H1 (cell line): ENCODE measurements at regions not wholly inside any gene's neighbourhood (a gene's known extent, or its start where the extent isn't known, plus 50 kb on each side); places are given as distances from the start of the nearest gene placed in this dataset.
A peak's percentile ranks its signal among the peaks of the same experiment; 100 is the strongest.

Experiments used
- CTCF ChIA-PET: fragments of 300-600 bp; sonication (Branson Sonifier 250); formaldehyde crosslinking; loops from one replicate; lab custom pipeline; 2021; ENCODE audit not compliant: partially characterized antibody; lab: Charles Lee
- POLR2A ChIA-PET: fragments of 300-600 bp; sonication (Branson Sonifier 250); formaldehyde crosslinking; loops from one replicate; lab custom pipeline; 2021; ENCODE audit warnings: inconsistent platforms; ENCODE audit not compliant: partially characterized antibody; lab: Charles Lee
- DNase-seq, 2 experiments: peaks; one replicate each; pipeline versions ENCODE4 v3.0.0 to v3.0.0-alpha.2; 2010 to 2022; ENCODE audit warnings: low spot score in 2 of 2, low read depth in 1 of 2, mixed read lengths in 1 of 2
- FAIRE-seq: peaks from 2 replicates; lab custom pipeline; 2011; peaks lifted over from hg19 to GRCh38; lab: Jason Lieb, UNC
- H2AFZ ChIP-seq: 2 replicates; pipeline ENCODE4 v1.8.1; 2012; ENCODE audit warnings: low read length, inconsistent platforms
- H2AK5ac ChIP-seq: 2 replicates; pipeline ENCODE4 v1.6.1; 2013; ENCODE audit warnings: low read depth, low read length
- H2BK120ac ChIP-seq: replicated peaks from 2 replicates; pipeline ENCODE3; 2013; ENCODE audit warnings: low read depth, low read length, inconsistent platforms
- H2BK12ac ChIP-seq: 2 replicates; pipeline ENCODE4 v1.6.1; 2013; ENCODE audit warnings: low read depth, low read length
- H2BK15ac ChIP-seq: 2 replicates; pipeline ENCODE4 v1.6.1; 2013; ENCODE audit warnings: low read length
- H2BK20ac ChIP-seq: 2 replicates; pipeline ENCODE4 v1.6.1; 2013; ENCODE audit warnings: low read length
- H2BK5ac ChIP-seq: 2 replicates; pipeline ENCODE4 v1.6.1; 2013; ENCODE audit warnings: low read depth, low read length
- H3K14ac ChIP-seq: 2 replicates; pipeline ENCODE4 v1.6.1; 2013; ENCODE audit warnings: inconsistent platforms; ENCODE audit not compliant: insufficient read length
- H3K18ac ChIP-seq: 2 replicates; pipeline ENCODE4 v1.6.1; 2013; ENCODE audit warnings: low read length; ENCODE audit errors: extremely low read depth
- H3K23ac ChIP-seq: 2 replicates; pipeline ENCODE4 v1.6.1; 2013; ENCODE audit warnings: inconsistent platforms; ENCODE audit not compliant: insufficient read length
- H3K23me2 ChIP-seq: 2 replicates; pipeline ENCODE4 v1.6.1; 2013; ENCODE audit warnings: low read depth, low read length
- H3K27ac ChIP-seq: 2 replicates; pipeline ENCODE4 v1.6.1; 2011; ENCODE audit warnings: low read depth, low read length, inconsistent platforms
- H3K27me3 ChIP-seq, 4 experiments: replicated peaks in 1 of 4; 1 replicate in 1 of 4; 2 replicates in 3 of 4; pipeline versions ENCODE4 v1.6.1 to v1.8.1; 2011 to 2013; ENCODE audit warnings: low read length in 3 of 4, mild to moderate bottlenecking in 3 of 4, inconsistent platforms in 2 of 4, mixed read lengths in 2 of 4, moderate library complexity in 1 of 4; ENCODE audit not compliant: control insufficient read depth in 3 of 4, insufficient read depth in 3 of 4; ENCODE audit errors: extremely low read depth in 1 of 4
- H3K36me3 ChIP-seq, 4 experiments: 2 replicates each; pipeline versions ENCODE4 v1.6.1 to v1.8.1; 2011 to 2013; ENCODE audit warnings: mild to moderate bottlenecking in 4 of 4, low read length in 3 of 4, moderate library complexity in 2 of 4, control low read depth in 1 of 4, inconsistent platforms in 1 of 4; ENCODE audit not compliant: insufficient read depth in 4 of 4, control insufficient read depth in 2 of 4
- H3K4ac ChIP-seq: replicated peaks from 2 replicates; pipeline ENCODE3; 2013; ENCODE audit warnings: low read length, low read depth, mixed read lengths, inconsistent platforms; ENCODE audit not compliant: insufficient read length
- H3K4me1 ChIP-seq, 4 experiments: replicated peaks in 1 of 4; 1 replicate in 1 of 4; 2 replicates in 3 of 4; pipeline versions ENCODE4 v1.6.1 to v1.8.1; 2011 to 2013; ENCODE audit warnings: low read length in 3 of 4, inconsistent platforms in 2 of 4, mixed read lengths in 1 of 4; ENCODE audit not compliant: insufficient read depth in 4 of 4, control insufficient read depth in 3 of 4
- H3K4me2 ChIP-seq, 2 experiments: 2 replicates each; pipeline versions ENCODE4 v1.6.1 to v1.8.1; 2011 to 2013; ENCODE audit warnings: low read depth in 2 of 2, low read length in 2 of 2, control low read depth in 1 of 2, inconsistent platforms in 1 of 2, mild to moderate bottlenecking in 1 of 2; ENCODE audit not compliant: insufficient read depth in 1 of 2
- H3K4me3 ChIP-seq, 4 experiments: fragments of 200-600, 300-600 bp in 1 of 4; sonication (generic), shearing (Covaris generic), sonication (Bioruptor Twin) in 1 of 4; 2 replicates each; pipeline versions ENCODE4 v1.5.1 to v1.8.1; 2011 to 2016; ENCODE audit warnings: low read length in 4 of 4, low read depth in 3 of 4, control low read depth in 2 of 4, inconsistent platforms in 2 of 4, mild to moderate bottlenecking in 2 of 4, mixed read lengths in 1 of 4, moderate library complexity in 1 of 4; ENCODE audit not compliant: insufficient read depth in 2 of 4; ENCODE audit errors: extremely low read depth in 1 of 4
- H3K56ac ChIP-seq: replicated peaks from 2 replicates; pipeline ENCODE3; 2013; ENCODE audit warnings: low read depth, mild to moderate bottlenecking, mixed read lengths, low read length, inconsistent platforms; ENCODE audit not compliant: insufficient read length
- H3K79me1 ChIP-seq: 2 replicates; pipeline ENCODE4 v1.6.1; 2013; ENCODE audit warnings: low read depth, low read length, control low read depth
- H3K79me2 ChIP-seq, 2 experiments: 2 replicates each; pipeline versions ENCODE4 v1.6.1 to v1.8.1; 2012 to 2013; ENCODE audit warnings: low read length in 2 of 2, mild to moderate bottlenecking in 2 of 2, inconsistent platforms in 1 of 2; ENCODE audit not compliant: insufficient read depth in 2 of 2, control insufficient read depth in 1 of 2
- H3K9ac ChIP-seq, 4 experiments: replicated peaks in 1 of 4; 1 replicate in 1 of 4; 2 replicates in 3 of 4; pipeline versions ENCODE4 v1.6.1 to v1.8.1; 2011 to 2013; ENCODE audit warnings: low read depth in 3 of 4, low read length in 3 of 4, control low read depth in 2 of 4, mild to moderate bottlenecking in 2 of 4, moderate library complexity in 2 of 4, inconsistent platforms in 1 of 4; ENCODE audit errors: extremely low read depth in 1 of 4
- H3K9me3 ChIP-seq, 2 experiments: 2 replicates each; pipeline versions ENCODE4 v1.6.1 to v1.8.1; 2012 to 2013; ENCODE audit warnings: mild to moderate bottlenecking in 2 of 2, moderate library complexity in 2 of 2, control low read depth in 1 of 2, inconsistent platforms in 1 of 2, low read depth in 1 of 2, low read length in 1 of 2, mixed read lengths in 1 of 2; ENCODE audit not compliant: insufficient read depth in 2 of 2
- H4K20me1 ChIP-seq, 2 experiments: replicated peaks in 1 of 2; 2 replicates each; pipeline versions ENCODE3 to v1.8.1; 2011 to 2013; ENCODE audit warnings: inconsistent platforms in 2 of 2, low read length in 2 of 2, mild to moderate bottlenecking in 1 of 2; ENCODE audit not compliant: insufficient read depth in 2 of 2, control insufficient read depth in 1 of 2
- H4K5ac ChIP-seq: 2 replicates; pipeline ENCODE4 v1.6.1; 2013; ENCODE audit warnings: low read length, low read depth, mixed read lengths, inconsistent platforms; ENCODE audit not compliant: insufficient read length
- H4K8ac ChIP-seq: 2 replicates; pipeline ENCODE4 v1.8.0; 2013; ENCODE audit warnings: mild to moderate bottlenecking, moderate library complexity, low read length, inconsistent platforms; ENCODE audit not compliant: insufficient read depth; ENCODE audit errors: extremely low read depth
- H4K91ac ChIP-seq: replicated peaks from 2 replicates; pipeline ENCODE3; 2013; ENCODE audit warnings: low read length, mixed read lengths, inconsistent platforms; ENCODE audit not compliant: insufficient read length
- ASH2L ChIP-seq: fragments of 200-600, 300-600 bp; sonication (generic); IDR thresholded peaks from one replicate; pipeline ENCODE4 v1.7.1; 2017; ENCODE audit warnings: low read length
- BACH1 ChIP-seq: IDR thresholded peaks from 2 replicates; pipeline ENCODE4 v1.6.1; 2012; ENCODE audit warnings: low read length, improper control_type of control experiment
- BRCA1 ChIP-seq: IDR thresholded peaks from 2 replicates; pipeline ENCODE4 v1.6.1; 2012; ENCODE audit warnings: low read depth, low read length, improper control_type of control experiment
- CBX5 ChIP-seq: fragments of 300-800, 300-1000 bp; sonication (generic); IDR thresholded peaks from 2 replicates; pipeline ENCODE4 v1.7.1; 2016; ENCODE audit warnings: antibody characterized with exemption, low read length, low read depth
- FOSL1 ChIP-seq: IDR thresholded peaks from 2 replicates; pipeline ENCODE4 v1.6.1; 2011; ENCODE audit warnings: mild to moderate bottlenecking, low read depth, low read length, moderate library complexity; ENCODE audit not compliant: insufficient read depth
- KDM5A ChIP-seq: fragments of 200-600 bp; IDR thresholded peaks from 2 replicates; pipeline ENCODE4 v1.7.1; 2012; ENCODE audit warnings: mild to moderate bottlenecking, low read length, inconsistent platforms, mixed read lengths
- MAFK ChIP-seq: IDR thresholded peaks from 2 replicates; pipeline ENCODE4 v1.6.1; 2012; ENCODE audit warnings: low read depth, mild to moderate bottlenecking, improper control_type of control experiment, low read length
- PHF8 ChIP-seq: fragments of 200-600 bp; sonication (generic); conservative IDR thresholded peaks from 2 replicates; pipeline ENCODE4 v1.7.1; 2012; ENCODE audit warnings: low read depth, mild to moderate bottlenecking, inconsistent platforms, low read length, moderate library complexity
- SAP30 ChIP-seq: fragments of 300-600 bp; sonication (generic); IDR thresholded peaks from 2 replicates; pipeline ENCODE4 v1.7.1; 2012; ENCODE audit warnings: low read length, moderate library complexity, mild to moderate bottlenecking, inconsistent platforms; ENCODE audit not compliant: insufficient read depth, insufficient replicate concordance
- SIRT6 ChIP-seq: IDR thresholded peaks from one replicate; pipeline ENCODE4 v1.7.1; 2012; ENCODE audit warnings: low read length, inconsistent platforms
- SP2 ChIP-seq: IDR thresholded peaks from 2 replicates; pipeline ENCODE4 v1.6.1; 2012; ENCODE audit warnings: mild to moderate bottlenecking, low read length, inconsistent platforms
- WGBS, 2 experiments: shearing (Covaris generic) in 1 of 2; methylation state at CpG; one replicate each; pipeline versions ENCODE4 v1.1.6 to v1.1.7; 2013 to 2015; ENCODE audit warnings: low lambda C conversion rate in 2 of 2, mixed read lengths in 2 of 2, inconsistent platforms in 1 of 2, low coverage in 1 of 2, missing lambda C conversion rate in 1 of 2; ENCODE audit not compliant: insufficient replicate concordance in 2 of 2, insufficient coverage in 1 of 2, insufficient read length in 1 of 2; ENCODE audit errors: extremely low coverage in 1 of 2, missing lambda C conversion rate in 1 of 2; 5-methylcytosine and 5-hydroxymethylcytosine counted together
- TF ChIP-seq, protein P1 (sequence below): IDR thresholded peaks from 2 replicates; pipeline ENCODE4 v1.6.1; 2012; ENCODE audit warnings: low read length, inconsistent platforms

DNA sequence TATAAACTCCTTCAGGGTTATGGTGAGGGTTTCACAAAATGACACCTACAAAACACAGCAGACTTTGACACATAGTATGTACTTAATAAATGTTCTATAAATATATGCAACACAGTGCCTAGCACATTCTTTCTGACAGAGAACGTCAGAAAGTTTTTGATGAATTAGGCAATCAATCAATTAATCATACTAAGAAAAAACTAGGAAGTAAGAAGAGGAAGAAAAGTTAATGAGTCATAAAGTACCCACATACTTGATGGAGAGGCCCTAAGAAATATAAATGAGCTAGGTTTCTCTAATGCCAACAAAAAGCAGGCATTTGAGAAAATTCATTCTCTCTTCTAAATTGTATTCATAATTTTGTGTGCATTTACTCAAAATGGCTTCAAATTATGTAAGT is 192.7 kb upstream of the VWC2 start:
- H3K27ac ChIP-seq = no peak overlapping the region
- no peak overlapping the region for H2BK120ac ChIP-seq
- DNase-seq (no peak), FAIRE-seq (no peak)
- H2BK15ac ChIP-seq = no peak overlapping the region
- H3K23ac ChIP-seq = no peak overlapping the region
- H3K36me3 ChIP-seq = no peaks in the 10 kb centered on the region
- H2AK5ac ChIP-seq = no peak overlapping the region
- no peaks in the 10 kb centered on the region for H4K20me1 ChIP-seq
- no peaks in the 10 kb centered on the region for H3K79me1 ChIP-seq
- H3K4me1 ChIP-seq = peaks cover 0 to 2% (median 0%) of the 10 kb centered on the region in 4 experiments; a peak in 1 of 7 replicates
- no peaks in the 10 kb centered on the region for H3K79me2 ChIP-seq
- no peak overlapping the region for H3K18ac ChIP-seq
- no peak overlapping the region for H3K14ac ChIP-seq
- H3K4ac ChIP-seq = no peak overlapping the region
- no peak overlapping the region for H2BK20ac ChIP-seq
- no peak overlapping the region for H3K9ac ChIP-seq
- H4K5ac ChIP-seq = no peak overlapping the region
- H4K91ac ChIP-seq = no peak overlapping the region
- CTCF ChIA-PET = interaction anchor here (0.9 kb wide), 1 partner anchor 271 kb away, joined by 3 read pairs; no protein-coding TSS in a partner anchor
- TF ChIP-seq SAP30 (no peak), CBX5 (no peak), KDM5A (no peak), BRCA1 (no peak), SP2 (no peak), PHF8 (no peak), SIRT6 (no peak), ASH2L (no peak), MAFK (no peak), FOSL1 (no peak), BACH1 (no peak)
- TF ChIP-seq, protein P1, sequence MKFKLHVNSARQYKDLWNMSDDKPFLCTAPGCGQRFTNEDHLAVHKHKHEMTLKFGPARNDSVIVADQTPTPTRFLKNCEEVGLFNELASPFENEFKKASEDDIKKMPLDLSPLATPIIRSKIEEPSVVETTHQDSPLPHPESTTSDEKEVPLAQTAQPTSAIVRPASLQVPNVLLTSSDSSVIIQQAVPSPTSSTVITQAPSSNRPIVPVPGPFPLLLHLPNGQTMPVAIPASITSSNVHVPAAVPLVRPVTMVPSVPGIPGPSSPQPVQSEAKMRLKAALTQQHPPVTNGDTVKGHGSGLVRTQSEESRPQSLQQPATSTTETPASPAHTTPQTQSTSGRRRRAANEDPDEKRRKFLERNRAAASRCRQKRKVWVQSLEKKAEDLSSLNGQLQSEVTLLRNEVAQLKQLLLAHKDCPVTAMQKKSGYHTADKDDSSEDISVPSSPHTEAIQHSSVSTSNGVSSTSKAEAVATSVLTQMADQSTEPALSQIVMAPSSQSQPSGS = no peak
- TF ChIP-seq, all 59 proteins: peak for 0
- no peak overlapping the region for H3K56ac ChIP-seq
- no peak overlapping the region for H4K8ac ChIP-seq
- no peaks in the 10 kb centered on the region for H3K9me3 ChIP-seq
- no peak overlapping the region for H3K4me3 ChIP-seq
- WGBS, 2 experiments = 89% methylated on average over 1 of the region's 1 CpG; no CpG with 5 or more reads in 1 of the 2 experiments
- H2BK5ac ChIP-seq = no peak overlapping the region
- no peak overlapping the region for H3K4me2 ChIP-seq
- 0 out of 2 replicates have a peak overlapping the region, but pooled peaks have one; percentile 10 for H2AFZ ChIP-seq
- no peaks in the 10 kb centered on the region for H3K23me2 ChIP-seq
- H2BK12ac ChIP-seq = no peak overlapping the region
- no peaks in the 10 kb centered on the region; a peak in 1 of 7 replicates for H3K27me3 ChIP-seq
- POLR2A ChIA-PET = no interaction called here
